ENCODE measurements at regions not wholly inside any gene's neighbourhood (a gene's known extent, or its start where the extent isn't known, plus 50 kb on each side); places are given as distances from the start of the nearest gene placed in this dataset.

GRCh38 chr14:58749066-58749669, 111.4 kb downstream of the DACT1 start:
- TF ChIP-seq, protein P1, sequence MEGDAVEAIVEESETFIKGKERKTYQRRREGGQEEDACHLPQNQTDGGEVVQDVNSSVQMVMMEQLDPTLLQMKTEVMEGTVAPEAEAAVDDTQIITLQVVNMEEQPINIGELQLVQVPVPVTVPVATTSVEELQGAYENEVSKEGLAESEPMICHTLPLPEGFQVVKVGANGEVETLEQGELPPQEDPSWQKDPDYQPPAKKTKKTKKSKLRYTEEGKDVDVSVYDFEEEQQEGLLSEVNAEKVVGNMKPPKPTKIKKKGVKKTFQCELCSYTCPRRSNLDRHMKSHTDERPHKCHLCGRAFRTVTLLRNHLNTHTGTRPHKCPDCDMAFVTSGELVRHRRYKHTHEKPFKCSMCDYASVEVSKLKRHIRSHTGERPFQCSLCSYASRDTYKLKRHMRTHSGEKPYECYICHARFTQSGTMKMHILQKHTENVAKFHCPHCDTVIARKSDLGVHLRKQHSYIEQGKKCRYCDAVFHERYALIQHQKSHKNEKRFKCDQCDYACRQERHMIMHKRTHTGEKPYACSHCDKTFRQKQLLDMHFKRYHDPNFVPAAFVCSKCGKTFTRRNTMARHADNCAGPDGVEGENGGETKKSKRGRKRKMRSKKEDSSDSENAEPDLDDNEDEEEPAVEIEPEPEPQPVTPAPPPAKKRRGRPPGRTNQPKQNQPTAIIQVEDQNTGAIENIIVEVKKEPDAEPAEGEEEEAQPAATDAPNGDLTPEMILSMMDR (IDR thresholded peaks at IDR 0.05; ENCODE audit: low read depth, low read length, missing control alignments) = no peak
- no peak overlapping the region for H3K4me3 ChIP-seq (replicated peaks; ENCODE audit: low read depth, low read length)
- peak; percentile 83 for DNase-seq (ENCODE audit: extremely low read depth, low read depth)

DNA sequence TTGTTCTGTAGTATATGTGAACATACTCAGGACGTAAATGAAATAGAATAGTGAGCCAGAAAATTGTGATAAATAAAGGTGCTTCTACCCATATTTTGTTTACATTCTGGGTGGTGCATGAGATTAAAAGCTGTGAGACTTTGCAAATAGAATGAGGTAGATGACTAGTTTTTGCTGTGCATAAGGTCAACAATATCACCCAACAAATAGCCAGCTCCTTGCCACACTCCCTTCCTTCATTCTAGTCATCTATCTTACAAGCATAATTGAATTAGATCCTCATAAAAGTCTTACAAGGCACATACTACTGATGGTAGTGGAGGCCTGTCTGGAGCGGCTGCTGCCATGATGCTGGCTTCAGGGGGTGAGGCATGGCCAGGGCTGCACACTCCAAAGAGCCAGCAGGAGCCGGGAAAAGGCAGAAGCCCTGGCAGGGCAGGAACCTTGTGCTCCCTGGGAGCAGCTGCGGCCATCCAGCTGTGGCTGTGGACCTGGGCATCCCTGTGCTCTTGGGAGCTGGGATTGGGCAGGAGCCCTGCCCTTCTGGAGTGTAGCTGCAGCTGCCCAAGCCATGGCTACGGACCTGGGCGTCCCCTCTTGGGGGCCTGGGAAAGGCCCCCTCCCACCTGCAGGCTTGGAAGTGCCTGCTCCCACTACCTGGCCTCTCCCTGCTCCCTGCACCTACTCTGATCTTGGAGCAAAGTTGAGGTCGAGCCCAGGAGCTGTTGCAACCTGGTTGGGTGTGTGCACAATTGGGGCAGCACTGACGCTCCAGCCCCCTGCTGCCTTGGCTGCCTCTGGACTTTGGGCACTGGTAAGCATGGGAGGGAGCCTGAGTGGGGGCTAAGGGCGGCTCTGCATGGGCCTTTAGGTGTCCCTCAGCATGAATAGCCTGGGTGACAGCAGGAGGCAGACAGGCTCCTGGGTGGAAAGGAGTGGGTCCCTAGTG, 112.8 kb downstream of the DACT1 start:
- no peak overlapping the region for H3K4me3 ChIP-seq (replicated peaks; ENCODE audit: low read depth, low read length)
- TF ChIP-seq, protein P1 (IDR thresholded peaks at IDR 0.05; ENCODE audit: low read depth, low read length, missing control alignments) = no peak
- DNase-seq (ENCODE audit: extremely low read depth, low read depth) = no peak

GRCh38 chr14:58751788-58752187, 114.0 kb downstream of the DACT1 start:
- no peak for DNase-seq (ENCODE audit: extremely low read depth, low read depth)
- TF ChIP-seq, protein P1 (IDR thresholded peaks at IDR 0.05; ENCODE audit: low read depth, low read length, missing control alignments) = no peak
- H3K4me3 ChIP-seq (replicated peaks; ENCODE audit: low read depth, low read length) = no peak overlapping the region

DNA sequence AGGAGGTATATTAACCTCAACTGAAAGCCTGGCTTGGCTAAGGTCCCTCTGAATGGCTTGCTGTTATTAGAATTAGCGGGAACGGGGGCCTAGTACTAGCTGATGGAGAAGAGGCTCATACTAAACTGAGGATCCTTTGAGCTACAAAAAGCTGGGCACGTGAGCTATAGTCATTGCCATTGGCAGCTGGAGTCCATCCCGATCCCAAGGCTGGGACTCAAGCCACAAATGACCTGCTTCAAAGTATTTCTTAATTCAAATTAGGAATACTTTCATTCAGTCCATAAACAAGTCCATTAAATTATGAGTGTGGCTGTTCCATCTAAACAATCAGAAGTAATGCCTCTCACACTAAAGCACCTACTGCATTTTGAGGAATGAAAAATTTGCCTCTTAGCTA, 114.5 kb downstream of the DACT1 start:
- no peak for DNase-seq (ENCODE audit: extremely low read depth, low read depth)
- TF ChIP-seq, protein P1 (IDR thresholded peaks at IDR 0.05; ENCODE audit: low read depth, low read length, missing control alignments) = no peak
- H3K4me3 ChIP-seq (replicated peaks; ENCODE audit: low read depth, low read length) = no peak overlapping the region

DNA sequence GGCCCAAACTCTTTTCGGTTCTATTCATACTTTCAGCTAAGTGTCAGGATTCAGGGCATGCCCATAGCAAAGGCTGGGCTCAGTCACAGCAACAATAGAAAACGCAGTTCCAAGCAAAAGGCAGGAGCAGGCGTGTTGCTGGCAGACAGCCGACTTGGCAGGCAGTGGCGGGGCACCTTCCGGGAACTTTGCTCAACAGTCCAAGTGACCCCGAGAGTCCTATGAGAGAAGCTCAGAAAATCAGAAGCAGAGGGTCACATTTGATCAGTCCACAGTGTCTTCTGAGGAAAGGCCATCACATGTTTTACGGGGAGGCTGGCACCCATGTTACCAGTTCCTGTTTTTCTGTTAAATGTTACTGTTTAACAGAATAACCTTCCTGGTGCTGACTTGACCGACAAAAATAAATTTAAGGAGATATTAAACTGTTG, 115.0 kb downstream of the DACT1 start:
- DNase-seq (ENCODE audit: extremely low read depth, low read depth) = no peak
- TF ChIP-seq, protein P1 (IDR thresholded peaks at IDR 0.05; ENCODE audit: low read depth, low read length, missing control alignments) = no peak

DNA sequence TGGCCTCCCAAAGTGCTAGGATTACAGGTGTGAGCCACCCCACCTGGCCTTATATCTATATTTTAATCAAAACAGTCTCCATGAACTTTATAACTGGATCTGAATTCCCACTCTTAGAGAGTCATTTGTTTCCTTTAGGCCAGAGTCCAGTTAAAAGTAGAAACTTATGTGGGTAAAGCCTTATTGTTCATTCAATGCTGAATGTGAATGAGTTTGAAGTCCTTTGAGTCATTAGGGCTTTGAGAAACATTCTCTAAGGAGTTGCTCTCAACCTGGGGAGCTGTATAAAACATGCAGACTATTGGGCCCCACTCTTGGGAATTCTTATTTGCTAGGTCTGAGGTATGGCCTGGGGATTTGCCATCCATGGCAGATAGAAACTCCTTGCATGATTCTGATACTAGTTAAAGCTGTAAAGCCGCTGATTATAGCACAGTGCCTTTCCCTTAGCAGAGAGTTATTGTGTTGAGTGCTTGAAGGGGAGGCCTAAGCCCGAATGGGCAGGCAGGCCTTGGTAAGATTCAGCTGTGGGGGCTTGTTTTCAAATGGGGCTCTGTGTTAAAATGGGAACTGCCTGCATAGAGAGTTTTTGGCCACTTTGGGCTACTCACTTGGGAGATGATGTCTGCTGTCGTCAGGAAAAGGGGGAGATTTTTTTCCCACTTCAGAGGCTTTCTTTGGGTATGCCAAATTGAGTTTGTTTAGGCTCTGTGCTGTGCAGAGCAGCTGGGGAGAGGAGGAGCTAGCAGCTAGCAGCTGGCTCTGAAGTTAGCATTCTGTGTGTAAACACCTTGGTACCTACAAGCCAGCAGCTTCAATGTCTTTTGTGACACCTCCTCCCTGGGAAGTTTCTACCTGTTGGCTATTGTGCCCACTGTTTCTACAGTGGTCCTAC, 117.5 kb downstream of the DACT1 start:
- no peak for DNase-seq (ENCODE audit: extremely low read depth, low read depth)
- no peak overlapping the region for H3K4me3 ChIP-seq (replicated peaks; ENCODE audit: low read depth, low read length)
- TF ChIP-seq, protein P1 (IDR thresholded peaks at IDR 0.05; ENCODE audit: low read depth, low read length, missing control alignments) = no peak

More for the DNA sequence above, 115.0 kb downstream of the DACT1 start:
- H3K4me3 ChIP-seq (replicated peaks; ENCODE audit: low read depth, low read length) = no peak overlapping the region
